GM21737 (cell line): ENCODE measurements at regions not wholly inside any gene's neighbourhood (a gene's known extent, or its start where the extent isn't known, plus 50 kb on each side); places are given as distances from the start of the nearest gene placed in this dataset.

Source experiments
- ATAC-seq: cut with Tn5 transposase; IDR thresholded peaks from one replicate; pipeline ENCODE4 v1.9.1; 2021; ENCODE audit warnings: mild to moderate bottlenecking, moderate library complexity; ENCODE audit not compliant: unreplicated experiment

DNA sequence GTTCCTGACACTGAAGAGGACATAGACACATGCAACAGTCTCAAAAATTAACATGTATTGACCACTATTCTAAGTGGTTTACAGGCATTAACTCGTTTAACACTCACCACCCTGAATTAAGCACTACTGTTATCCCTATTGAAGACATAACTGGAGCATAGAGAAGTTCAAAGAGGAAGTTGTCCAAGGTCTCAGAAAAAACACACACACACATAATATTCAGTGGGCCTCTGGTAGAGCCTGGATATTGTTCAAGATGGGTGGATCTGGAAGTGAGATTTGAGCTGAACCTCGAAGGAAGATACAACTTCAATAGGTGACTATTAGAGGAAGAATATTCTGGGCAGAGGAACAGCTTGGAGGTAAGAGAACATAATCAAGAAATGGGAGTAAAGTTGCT, 334.9 kb downstream of the HNRNPD start:
- no peak for ATAC-seq

GRCh38 chr4:82036181-82036580, 337.6 kb downstream of the HNRNPD start:
- no peak for ATAC-seq

DNA sequence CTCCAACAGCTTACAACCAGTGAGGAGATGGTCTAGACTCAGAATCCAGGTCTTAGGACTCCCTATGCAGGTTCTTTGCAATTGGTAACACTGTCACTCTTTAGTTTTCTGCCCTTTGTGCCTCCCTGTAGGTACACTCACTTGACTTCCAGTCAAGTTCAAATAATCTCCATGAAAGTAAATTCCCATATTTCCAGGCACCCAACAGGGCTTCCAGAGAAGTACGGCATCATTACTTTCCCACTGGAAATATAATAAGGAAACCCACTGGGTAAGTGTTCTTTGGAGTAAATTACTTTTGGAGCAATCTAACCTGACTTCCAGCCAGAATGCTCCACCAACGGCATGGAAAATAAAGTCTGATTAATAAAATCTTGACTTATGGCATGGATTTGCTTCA, 338.9 kb downstream of the HNRNPD start:
- ATAC-seq = no peak

- no peak for ATAC-seq
Measured at GRCh38 chr4:82033862-82034261, 339.9 kb downstream of the HNRNPD start.

- ATAC-seq = no peak
Measured at GRCh38 chr4:82031376-82031927, 342.3 kb downstream of the HNRNPD start.

- no peak for ATAC-seq
Measured at GRCh38 chr4:82017680-82018079, 356.1 kb downstream of the HNRNPD start.

DNA sequence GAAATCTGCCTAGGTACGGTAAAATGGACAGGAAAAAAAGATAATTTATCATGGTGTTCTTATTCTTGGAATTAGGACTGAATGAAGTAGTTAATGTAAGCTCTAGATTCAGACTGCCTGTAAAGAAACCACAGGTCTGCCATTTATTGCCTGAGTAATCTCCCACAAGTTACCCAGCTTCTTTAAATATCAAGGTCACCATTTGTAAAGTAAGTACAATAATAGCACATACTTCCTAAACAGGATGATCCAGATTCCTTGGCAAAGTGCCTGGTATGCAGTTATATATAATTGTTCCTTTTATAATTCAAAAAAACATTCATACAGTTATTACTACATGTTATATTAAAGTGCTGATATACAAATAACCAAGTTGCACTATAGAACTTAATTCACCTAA, 368.6 kb downstream of the HNRNPD start:
- no peak for ATAC-seq

- no peak for ATAC-seq
Measured at GRCh38 chr4:81997313-81997712, 376.5 kb downstream of the HNRNPD start.

- ATAC-seq = no peak
Measured at GRCh38 chr4:81990898-81991297, 382.9 kb downstream of the HNRNPD start.

DNA sequence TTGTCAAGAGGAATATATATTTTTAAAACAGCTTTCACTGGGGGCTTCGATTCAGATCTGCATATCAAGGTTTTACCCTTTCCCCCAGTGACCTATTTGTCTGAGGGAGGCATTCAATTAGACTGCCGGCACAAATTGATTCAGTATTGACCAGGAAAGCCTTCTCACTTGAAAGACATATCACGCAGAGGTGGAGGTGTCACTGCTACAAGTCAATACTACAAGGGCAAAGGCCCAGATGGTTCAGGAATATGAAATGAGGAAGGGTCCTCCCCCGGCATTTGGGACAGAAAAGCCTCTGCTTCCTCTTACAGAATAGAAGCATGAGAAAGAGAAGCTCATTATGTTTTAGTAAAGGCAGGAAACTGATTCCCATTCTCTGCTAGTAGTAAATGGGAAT, 383.6 kb downstream of the HNRNPD start:
- ATAC-seq = no peak

GRCh38 chr4:81989202-81989601, 384.6 kb downstream of the HNRNPD start:
- no peak for ATAC-seq

- no peak for ATAC-seq
Measured at GRCh38 chr4:81988178-81988577, 385.6 kb downstream of the HNRNPD start.

- ATAC-seq = no peak
Measured at GRCh38 chr4:81984746-81985145, 389.0 kb downstream of the HNRNPD start.

DNA sequence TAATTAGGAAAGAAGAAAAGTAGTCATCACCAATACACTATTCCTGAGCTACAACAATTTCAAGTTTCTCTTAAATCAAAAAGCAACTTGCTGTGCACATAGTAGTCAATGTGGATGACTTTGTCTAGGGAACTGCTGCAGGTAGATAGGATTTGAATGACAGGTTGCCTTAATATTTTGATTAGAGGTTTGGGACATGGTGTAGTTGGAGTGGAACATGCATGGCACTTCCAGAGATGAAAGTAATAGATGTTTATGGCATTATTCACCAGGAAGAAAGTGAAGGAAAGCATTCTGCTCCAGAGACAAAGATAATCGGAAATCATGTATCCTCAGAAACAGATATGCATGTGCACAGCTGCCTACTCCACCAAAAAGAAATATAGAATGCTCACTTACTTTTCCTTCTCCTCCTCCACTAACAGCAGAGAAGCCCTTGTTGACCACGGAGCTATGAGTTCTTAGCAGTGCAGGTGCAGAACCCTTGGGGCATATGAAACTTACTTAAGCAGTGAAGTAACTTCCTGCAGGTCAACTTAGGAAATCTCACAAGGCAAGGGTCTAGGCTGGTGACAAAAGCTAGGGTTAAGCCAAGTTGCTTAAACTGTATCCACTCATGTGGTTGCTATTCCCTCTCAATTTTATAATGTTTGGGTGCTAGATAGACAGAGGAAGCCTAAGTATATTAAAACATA, 390.8 kb downstream of the HNRNPD start:
- ATAC-seq = no peak

DNA sequence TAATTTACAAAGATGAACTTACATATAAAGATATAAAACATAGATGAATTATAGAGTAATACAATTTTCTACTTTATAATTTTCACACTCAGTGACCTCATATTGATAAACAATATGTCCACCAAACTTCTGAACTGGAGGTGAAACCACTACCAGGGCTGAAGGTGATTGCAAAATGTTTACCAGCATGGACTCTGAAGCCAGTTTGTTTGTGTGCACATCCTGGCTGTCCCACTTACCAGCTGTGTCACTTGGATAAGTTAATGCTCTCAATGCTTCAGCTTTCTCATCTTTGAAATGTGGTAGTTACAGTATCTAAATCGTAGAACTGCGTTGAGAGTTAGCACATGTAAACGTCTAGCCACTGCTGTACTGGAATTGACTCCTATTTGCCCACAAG, 392.6 kb downstream of the HNRNPD start:
- no peak for ATAC-seq

DNA sequence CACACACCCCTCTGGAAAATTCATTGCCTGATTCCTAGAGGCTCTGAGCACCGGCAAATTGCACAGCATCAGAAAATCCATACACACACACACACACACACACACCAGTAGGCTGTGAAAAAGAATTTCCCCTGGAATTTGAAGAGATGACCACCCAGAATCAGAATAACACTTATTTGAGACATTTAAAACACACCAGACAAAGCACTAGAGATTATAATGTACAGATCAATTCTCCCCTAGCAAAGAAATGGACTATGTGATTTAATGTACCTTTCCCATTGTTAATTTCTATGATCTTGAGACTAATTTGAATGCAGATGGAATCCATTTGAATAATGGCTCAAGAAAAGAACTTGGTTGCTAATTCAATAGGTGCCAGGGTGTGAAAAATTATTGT, 399.3 kb downstream of the HNRNPD start:
- ATAC-seq = no peak

DNA sequence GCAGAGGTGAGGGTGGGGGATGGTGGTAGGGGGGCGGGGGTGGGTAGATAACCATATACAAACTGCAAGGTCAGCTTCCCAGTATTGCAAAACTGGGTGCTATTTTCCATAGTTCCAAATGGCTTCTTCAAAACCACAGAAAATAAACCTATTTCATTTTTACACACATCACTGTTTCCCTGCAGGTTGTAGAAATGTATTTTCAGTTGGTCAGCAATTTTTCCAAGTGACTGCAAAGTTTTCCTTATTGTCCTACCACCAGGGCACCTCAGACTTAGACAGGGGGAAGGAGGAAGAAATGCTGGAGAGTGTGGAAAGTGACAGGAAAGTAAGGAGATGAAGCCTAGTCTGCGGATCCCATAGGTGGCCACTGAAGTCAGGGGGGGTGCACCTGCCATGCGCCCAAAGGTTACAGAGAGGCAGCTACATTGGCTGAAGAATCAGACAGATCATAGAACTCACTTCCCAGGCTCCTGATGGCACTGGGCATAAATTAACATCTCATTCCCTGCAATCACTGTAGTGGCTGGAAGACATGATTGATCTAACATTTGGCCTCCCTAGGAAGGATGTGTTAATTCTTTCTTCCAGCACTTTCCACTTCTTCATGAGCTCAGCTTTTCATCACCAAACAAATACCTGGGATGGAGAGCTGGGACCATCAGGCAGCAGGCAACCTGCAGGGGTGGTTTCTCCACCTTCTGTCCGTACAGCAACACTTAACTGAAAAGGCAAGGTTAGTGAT, 402.0 kb downstream of the HNRNPD start:
- ATAC-seq = no peak

DNA sequence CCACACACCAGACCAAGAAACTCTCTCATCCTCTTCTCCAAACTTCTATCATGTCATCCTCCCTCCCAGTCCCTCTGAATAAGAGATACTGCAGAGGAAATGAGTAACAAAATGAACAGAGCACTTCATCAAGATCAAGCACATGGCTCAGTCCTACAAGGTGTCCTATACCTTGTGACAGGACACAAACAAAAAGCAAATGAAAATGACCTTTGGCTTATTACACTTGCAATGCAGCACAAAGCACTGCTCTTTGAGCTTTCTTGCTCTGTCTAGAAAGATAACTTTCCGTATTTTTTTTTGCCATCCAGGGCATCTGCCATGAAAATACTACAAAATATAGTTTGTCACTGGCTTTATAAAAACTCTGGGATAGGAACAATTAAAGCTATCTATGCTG, 402.7 kb downstream of the HNRNPD start:
- ATAC-seq = no peak

- no peak for ATAC-seq
Measured at GRCh38 chr4:81970454-81970853, 403.3 kb downstream of the HNRNPD start.

DNA sequence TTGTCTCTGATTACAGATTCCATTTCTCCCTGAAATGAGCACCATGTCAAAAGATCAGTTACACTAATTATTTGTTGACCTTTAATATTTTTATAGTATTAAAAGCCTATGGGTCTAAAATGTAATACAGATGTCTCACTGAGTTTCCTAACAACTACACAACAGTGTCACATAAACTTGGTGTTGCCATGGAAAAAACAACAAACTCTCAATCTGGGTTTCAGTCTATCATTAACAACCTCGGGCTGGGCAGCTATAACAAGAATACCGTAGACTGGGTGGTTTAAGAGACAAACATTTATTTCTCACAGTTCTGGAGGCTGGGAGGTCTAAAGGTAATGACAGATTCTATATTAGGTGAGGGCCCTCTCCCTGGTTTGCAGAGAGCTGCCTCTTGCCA, 407.1 kb downstream of the HNRNPD start:
- no peak for ATAC-seq

- no peak for ATAC-seq
Measured at GRCh38 chr4:81965911-81966310, 407.9 kb downstream of the HNRNPD start.

GRCh38 chr4:81965454-81965853, 408.3 kb downstream of the HNRNPD start:
- ATAC-seq = no peak

- ATAC-seq = no peak
Measured at GRCh38 chr4:81963763-81964020, 410.1 kb downstream of the HNRNPD start.
